CD8-positive, alpha-beta memory T cell (primary cell): ENCODE measurements at regions not wholly inside any gene's neighbourhood (a gene's known extent, or its start where the extent isn't known, plus 50 kb on each side); places are given as distances from the start of the nearest gene placed in this dataset.
"Not testable (repeated sequence)": the region's sequence is repeated elsewhere in the genome, so short reads cannot be mapped to it uniquely, and the experiment has no call there.

Source experiments
- CTCF ChIA-PET: fragments of 350-600 bp; sonication (Branson Sonifier 250); formaldehyde crosslinking; loops from one replicate; lab custom pipeline; 2021; ENCODE audit warnings: antibody characterized with exemption; lab: Charles Lee
- POLR2A ChIA-PET: fragments of 350-600 bp; sonication (Branson Sonifier 250); formaldehyde crosslinking; loops from one replicate; lab custom pipeline; 2021; ENCODE audit warnings: antibody characterized with exemption; lab: Charles Lee
- DNase-seq, 5 donors: peaks; one replicate each; pipeline versions ENCODE4 v3.0.0 to v3.0.0-alpha.2; 2020 to 2022; ENCODE audit warnings: mixed read lengths in 1 of 5
- H3K27ac ChIP-seq: one replicate; pipeline ENCODE4 v1.7.0; 2013; ENCODE audit warnings: low read depth, mild to moderate bottlenecking, low read length, moderate library complexity
- H3K27me3 ChIP-seq: 2 replicates; pipeline ENCODE4 v1.7.0; 2013; ENCODE audit warnings: low read length, mild to moderate bottlenecking; ENCODE audit not compliant: insufficient read depth, poor library complexity, severe bottlenecking
- H3K36me3 ChIP-seq: 2 replicates; pipeline ENCODE4 v1.7.0; 2013; ENCODE audit warnings: mild to moderate bottlenecking, low read length, moderate library complexity; ENCODE audit not compliant: insufficient read depth
- H3K4me1 ChIP-seq: 2 replicates; pipeline ENCODE4 v1.7.0; 2013; ENCODE audit warnings: mild to moderate bottlenecking, low read length, moderate library complexity; ENCODE audit not compliant: insufficient read depth
- H3K4me3 ChIP-seq: 2 replicates; pipeline ENCODE4 v1.7.0; 2013; ENCODE audit warnings: mild to moderate bottlenecking, low read length
- H3K9me3 ChIP-seq: 2 replicates; pipeline ENCODE4 v1.7.0; 2013; ENCODE audit warnings: mild to moderate bottlenecking, low read length
- H3K27ac Mint-ChIP-seq, 8 donors: one replicate each; pipeline ENCODE4 v1.8.0; 2020 to 2021; ENCODE audit warnings: mixed read lengths in 8 of 8, mild to moderate bottlenecking in 6 of 8, inconsistent platforms in 3 of 8, moderate library complexity in 3 of 8
- H3K27me3 Mint-ChIP-seq, 2 donors: one replicate each; pipeline ENCODE4 v1.8.0; 2020 to 2021; ENCODE audit warnings: mixed read lengths in 2 of 2, mild to moderate bottlenecking in 1 of 2, moderate library complexity in 1 of 2
- H3K36me3 Mint-ChIP-seq, 3 donors: one replicate each; pipeline ENCODE4 v1.8.0; 2020 to 2021; ENCODE audit warnings: mixed read lengths in 3 of 3, inconsistent platforms in 1 of 3, mild to moderate bottlenecking in 1 of 3
- H3K4me1 Mint-ChIP-seq, 3 donors: one replicate each; pipeline ENCODE4 v1.8.0; 2020 to 2021; ENCODE audit warnings: mixed read lengths in 3 of 3, inconsistent platforms in 1 of 3, mild to moderate bottlenecking in 1 of 3
- H3K4me3 Mint-ChIP-seq, 7 donors: one replicate each; pipeline ENCODE4 v1.8.0; 2020 to 2021; ENCODE audit warnings: mixed read lengths in 7 of 7, mild to moderate bottlenecking in 6 of 7, moderate library complexity in 4 of 7, inconsistent platforms in 2 of 7
- H3K9me3 Mint-ChIP-seq, 5 donors: one replicate each; pipeline ENCODE4 v1.8.0; 2020 to 2022; ENCODE audit warnings: mixed read lengths in 5 of 5, mild to moderate bottlenecking in 3 of 5, moderate library complexity in 2 of 5, inconsistent platforms in 1 of 5

GRCh38 chr20:19056909-19057308, 155.5 kb upstream of the SLC24A3 start:
- peaks cover 6 to 19% (median 15%) of the 10 kb centered on the region in 5 donors for H3K9me3 Mint-ChIP-seq
- H3K27me3 ChIP-seq = no peaks in the 10 kb centered on the region
- POLR2A ChIA-PET = no interaction called here
- no peaks in the 10 kb centered on the region for H3K4me1 ChIP-seq
- CTCF ChIA-PET = no interaction called here
- H3K36me3 Mint-ChIP-seq = no peaks in the 10 kb centered on the region
- DNase-seq = no peak
- no peak overlapping the region for H3K4me3 ChIP-seq
- peaks cover 3 to 6% of the 10 kb centered on the region in 2 donors for H3K27me3 Mint-ChIP-seq
- H3K27ac Mint-ChIP-seq = no peak overlapping the region
- H3K36me3 ChIP-seq = no peaks in the 10 kb centered on the region
- H3K4me3 Mint-ChIP-seq = no peak overlapping the region
- H3K9me3 ChIP-seq = no peaks in the 10 kb centered on the region
- no peaks in the 10 kb centered on the region for H3K4me1 Mint-ChIP-seq
- no peak overlapping the region for H3K27ac ChIP-seq

- H3K27ac Mint-ChIP-seq, H3K4me1 Mint-ChIP-seq, H3K4me1 ChIP-seq, H3K27me3 ChIP-seq, H3K4me3 Mint-ChIP-seq, H3K9me3 ChIP-seq, POLR2A ChIA-PET, H3K36me3 Mint-ChIP-seq, CTCF ChIA-PET, H3K36me3 ChIP-seq, H3K27me3 Mint-ChIP-seq, H3K4me3 ChIP-seq, H3K27ac ChIP-seq, DNase-seq: not testable (repeated sequence)
- H3K9me3 Mint-ChIP-seq = peaks cover 18 to 43% (median 37%) of the 10 kb centered on the region in 5 donors
Observed at GRCh38 chr20:19064788-19065187, 147.7 kb upstream of the SLC24A3 start.

- Mint-ChIP-seq H3K27me3 (peaks cover 4 to 7% of the 10 kb centered on the region in 2 donors), H3K4me3 (no peak overlapping the region), H3K4me1 (no peaks in the 10 kb centered on the region), H3K9me3 (peaks cover 15 to 31% (median 20%) of the 10 kb centered on the region in 5 donors), H3K27ac (no peak overlapping the region), H3K36me3 (no peaks in the 10 kb centered on the region)
- Histone ChIP-seq H3K4me1 (no peaks in the 10 kb centered on the region), H3K36me3 (no peaks in the 10 kb centered on the region), H3K9me3 (no peaks in the 10 kb centered on the region), H3K27ac (no peak overlapping the region), H3K4me3 (no peak overlapping the region), H3K27me3 (no peaks in the 10 kb centered on the region)
- POLR2A ChIA-PET = no interaction called here
- DNase-seq = no peak
- CTCF ChIA-PET = no interaction called here
Observed at GRCh38 chr20:19067986-19068385, 144.5 kb upstream of the SLC24A3 start.

- H3K4me3 Mint-ChIP-seq = no peak overlapping the region
Observed at GRCh38 chr20:19070026-19070425, 142.4 kb upstream of the SLC24A3 start.

GRCh38 chr20:19070681-19071445, 141.6 kb upstream of the SLC24A3 start:
- Histone ChIP-seq H3K27me3 (no peaks in the 10 kb centered on the region), H3K4me3 (no peak overlapping the region), H3K27ac (no peak overlapping the region), H3K4me1 (no peaks in the 10 kb centered on the region), H3K9me3 (no peaks in the 10 kb centered on the region), H3K36me3 (no peaks in the 10 kb centered on the region)
- Mint-ChIP-seq H3K4me3 (no peak overlapping the region), H3K27me3 (peaks cover 4 to 7% of the 10 kb centered on the region in 2 donors), H3K4me1 (peaks cover 0 to 3% (median 3%) of the 10 kb centered on the region in 3 donors), H3K36me3 (no peaks in the 10 kb centered on the region), H3K27ac (no peak overlapping the region), H3K9me3 (peaks cover 2 to 9% (median 5%) of the 10 kb centered on the region in 5 donors)
- no peak for DNase-seq
- ChIA-PET POLR2A (no interaction called here), CTCF (no interaction called here)

More at GRCh38 chr20:19070026-19070425, 142.4 kb upstream of the SLC24A3 start:
- Mint-ChIP-seq H3K27me3 (peaks cover 4 to 7% of the 10 kb centered on the region in 2 donors), H3K27ac (no peak overlapping the region), H3K9me3 (peaks cover 5 to 16% (median 9%) of the 10 kb centered on the region in 5 donors), H3K36me3 (no peaks in the 10 kb centered on the region), H3K4me1 (peaks cover 0 to 3% (median 2%) of the 10 kb centered on the region in 3 donors)
- no peaks in the 10 kb centered on the region for H3K27me3 ChIP-seq
- no peak for DNase-seq
- H3K36me3 ChIP-seq = no peaks in the 10 kb centered on the region
- H3K9me3 ChIP-seq = no peaks in the 10 kb centered on the region
- H3K4me3 ChIP-seq = no peak overlapping the region
- no peaks in the 10 kb centered on the region for H3K4me1 ChIP-seq
- ChIA-PET CTCF (no interaction called here), POLR2A (no interaction called here)
- H3K27ac ChIP-seq = no peak overlapping the region

- H3K9me3 ChIP-seq = no peaks in the 10 kb centered on the region
- Mint-ChIP-seq H3K27ac (no peak overlapping the region), H3K4me3 (no peak overlapping the region), H3K27me3 (peaks cover 4 to 7% of the 10 kb centered on the region in 2 donors), H3K36me3 (no peaks in the 10 kb centered on the region), H3K9me3 (peaks cover 0 to 9% (median 3%) of the 10 kb centered on the region in 5 donors), H3K4me1 (peaks cover 0 to 3% (median 3%) of the 10 kb centered on the region in 3 donors)
- DNase-seq = no peak
- no peak overlapping the region for H3K27ac ChIP-seq
- H3K36me3 ChIP-seq = no peaks in the 10 kb centered on the region
- ChIA-PET POLR2A (no interaction called here), CTCF (no interaction called here)
- H3K4me3 ChIP-seq = no peak overlapping the region
- no peaks in the 10 kb centered on the region for H3K27me3 ChIP-seq
- H3K4me1 ChIP-seq = no peaks in the 10 kb centered on the region
Observed at GRCh38 chr20:19071446-19071725, 141.1 kb upstream of the SLC24A3 start.

GRCh38 chr20:19071902-19072498, 140.4 kb upstream of the SLC24A3 start:
- H3K4me1 Mint-ChIP-seq = peaks cover 0 to 3% (median 3%) of the 10 kb centered on the region in 3 donors
- Histone ChIP-seq H3K4me3 (no peak overlapping the region), H3K36me3 (no peaks in the 10 kb centered on the region), H3K4me1 (no peaks in the 10 kb centered on the region), H3K9me3 (no peaks in the 10 kb centered on the region), H3K27ac (no peak overlapping the region), H3K27me3 (no peaks in the 10 kb centered on the region)
- POLR2A ChIA-PET = no interaction called here
- no peak overlapping the region for H3K4me3 Mint-ChIP-seq
- H3K27ac Mint-ChIP-seq = no peak overlapping the region
- CTCF ChIA-PET = no interaction called here
- peaks cover 4 to 7% of the 10 kb centered on the region in 2 donors for H3K27me3 Mint-ChIP-seq
- DNase-seq = no peak
- H3K36me3 Mint-ChIP-seq = no peaks in the 10 kb centered on the region
- H3K9me3 Mint-ChIP-seq = peaks cover 0 to 5% (median 0%) of the 10 kb centered on the region in 5 donors

- Histone ChIP-seq H3K4me1 (no peaks in the 10 kb centered on the region), H3K4me3 (no peak overlapping the region), H3K27me3 (no peaks in the 10 kb centered on the region), H3K27ac (no peak overlapping the region), H3K9me3 (no peaks in the 10 kb centered on the region), H3K36me3 (no peaks in the 10 kb centered on the region)
- ChIA-PET CTCF (no interaction called here), POLR2A (no interaction called here)
- Mint-ChIP-seq H3K9me3 (peaks cover 0 to 3% (median 0%) of the 10 kb centered on the region in 5 donors), H3K27ac (no peak overlapping the region), H3K36me3 (no peaks in the 10 kb centered on the region), H3K4me1 (peaks cover 0 to 3% (median 3%) of the 10 kb centered on the region in 3 donors), H3K4me3 (no peak overlapping the region), H3K27me3 (peaks cover 4 to 11% of the 10 kb centered on the region in 2 donors)
- no peak for DNase-seq
Observed at GRCh38 chr20:19072988-19073387, 139.5 kb upstream of the SLC24A3 start.
